ENCODE measurements at regions not wholly inside any gene's neighbourhood (a gene's known extent, or its start where the extent isn't known, plus 50 kb on each side); places are given as distances from the start of the nearest gene placed in this dataset.

- no peak for DNase-seq
- Histone ChIP-seq H3K27me3 (ENCODE audit: insufficient read depth, low read length) (no peaks in the 10 kb centered on the region), H3K4me3 (ENCODE audit: low read depth, low read length) (no peak overlapping the region), H4K8ac (ENCODE audit: low read depth, low read length) (no peak overlapping the region), H3K14ac (ENCODE audit: low read length) (no peak overlapping the region), H3K79me2 (ENCODE audit: control insufficient read depth, insufficient read depth, low read length, poor library complexity) (no peaks in the 10 kb centered on the region), H3K4ac (ENCODE audit: low read depth, low read length) (no peak overlapping the region), H2BK5ac (ENCODE audit: low read depth, low read length, poor library complexity) (no peak overlapping the region), H3K4me1 (ENCODE audit: control insufficient read depth in 1 of 2, insufficient read depth in 2 of 2, low read length in 2 of 2) (no peaks in the 10 kb centered on the region), H3K9me3 (ENCODE audit: insufficient read depth, low read depth, low read length) (peaks cover 2% of the 10 kb centered on the region), H3K23ac (ENCODE audit: low read length) (no peak overlapping the region), H2AFZ (ENCODE audit: insufficient read depth, low read length, poor library complexity) (no peak overlapping the region), H3K9ac (ENCODE audit: low read length) (no peak overlapping the region), H3K36me3 (ENCODE audit: control insufficient read depth in 1 of 2, insufficient read depth in 2 of 2, low read length in 2 of 2) (no peaks in the 10 kb centered on the region), H2BK120ac (ENCODE audit: insufficient read depth, low read length, poor library complexity) (no peak overlapping the region), H4K91ac (ENCODE audit: low read depth, low read length) (no peak overlapping the region), H2BK12ac (ENCODE audit: low read length) (no peak overlapping the region), H4K12ac (ENCODE audit: low read depth, low read length) (no peak overlapping the region), H3K27ac (ENCODE audit: low read depth, low read length) (no peak overlapping the region), H3K18ac (ENCODE audit: low read length) (no peak overlapping the region), H3K4me2 (ENCODE audit: low read length) (no peak overlapping the region), H2AK5ac (ENCODE audit: low read length) (no peak overlapping the region), H3K79me1 (ENCODE audit: low read length) (no peaks in the 10 kb centered on the region)
- no CpG with 5 or more reads among the region's 6 CpGs for WGBS (ENCODE audit: extremely low coverage, insufficient coverage, insufficient read length)
These were observed 84.4 kb upstream of the SIX2 start for GRCh38 chr2:45093663-45094062.

GRCh38 chr2:45093181-45093580 is 83.9 kb upstream of the SIX2 start:
- Histone ChIP-seq H3K27me3 (ENCODE audit: insufficient read depth, low read length) (no peaks in the 10 kb centered on the region), H2BK120ac (ENCODE audit: insufficient read depth, low read length, poor library complexity) (no peak overlapping the region), H3K23ac (ENCODE audit: low read length) (no peak overlapping the region), H3K79me1 (ENCODE audit: low read length) (no peaks in the 10 kb centered on the region), H3K18ac (ENCODE audit: low read length) (no peak overlapping the region), H2AK5ac (ENCODE audit: low read length) (no peak overlapping the region), H3K9me3 (ENCODE audit: insufficient read depth, low read depth, low read length) (peaks cover 2% of the 10 kb centered on the region), H3K79me2 (ENCODE audit: control insufficient read depth, insufficient read depth, low read length, poor library complexity) (no peaks in the 10 kb centered on the region), H3K27ac (ENCODE audit: low read depth, low read length) (no peak overlapping the region), H3K4me2 (ENCODE audit: low read length) (no peak overlapping the region), H3K4me3 (ENCODE audit: low read depth, low read length) (no peak overlapping the region), H3K4me1 (ENCODE audit: control insufficient read depth in 1 of 2, insufficient read depth in 2 of 2, low read length in 2 of 2) (no peaks in the 10 kb centered on the region), H4K8ac (ENCODE audit: low read depth, low read length) (no peak overlapping the region), H2AFZ (ENCODE audit: insufficient read depth, low read length, poor library complexity) (no peak overlapping the region), H4K91ac (ENCODE audit: low read depth, low read length) (no peak overlapping the region), H3K9ac (ENCODE audit: low read length) (no peak overlapping the region), H4K12ac (ENCODE audit: low read depth, low read length) (no peak overlapping the region), H2BK12ac (ENCODE audit: low read length) (no peak overlapping the region), H3K4ac (ENCODE audit: low read depth, low read length) (no peak overlapping the region), H3K36me3 (ENCODE audit: control insufficient read depth in 1 of 2, insufficient read depth in 2 of 2, low read length in 2 of 2) (no peaks in the 10 kb centered on the region), H2BK5ac (ENCODE audit: low read depth, low read length, poor library complexity) (no peak overlapping the region), H3K14ac (ENCODE audit: low read length) (no peak overlapping the region)
- DNase-seq: no peak
- no CpG with 5 or more reads among the region's 5 CpGs for WGBS (ENCODE audit: extremely low coverage, insufficient coverage, insufficient read length)

DNA sequence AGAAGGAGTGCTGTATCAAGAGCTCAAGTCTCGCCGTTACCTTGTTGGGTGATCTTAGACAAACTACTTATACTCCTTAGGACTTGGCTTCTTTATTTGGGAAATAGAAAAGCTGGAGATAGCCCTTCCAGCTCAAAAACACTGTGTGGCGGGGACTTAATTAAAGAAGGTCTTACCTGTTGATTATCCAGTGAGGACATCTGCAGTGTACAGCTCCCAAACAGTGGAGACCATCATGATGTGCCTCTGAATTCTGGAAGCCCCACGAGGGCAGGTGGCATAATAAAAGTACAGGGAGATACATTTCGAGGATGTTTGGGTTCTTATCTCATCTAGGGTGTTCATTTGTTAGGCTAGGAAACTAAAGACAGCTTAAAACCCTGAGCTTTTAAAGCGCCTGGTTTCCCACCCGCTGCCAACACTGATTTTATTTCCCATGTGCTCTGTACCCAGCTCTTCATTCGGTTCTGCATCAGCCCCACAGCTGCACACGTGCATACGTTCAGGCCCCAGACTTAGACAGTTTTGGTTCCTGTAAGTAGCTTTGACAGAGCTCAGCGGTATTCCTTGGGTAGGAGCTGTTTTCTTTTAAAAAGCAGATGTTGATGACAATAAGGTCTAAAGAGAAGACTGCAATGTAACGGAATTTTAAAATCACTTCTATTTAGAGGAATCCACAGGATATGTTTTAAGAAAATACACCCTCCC is 80.5 kb upstream of the SIX2 start:
- Histone ChIP-seq H3K4me3 (ENCODE audit: low read depth, low read length) (no peak overlapping the region), H2BK5ac (ENCODE audit: low read depth, low read length, poor library complexity) (no peak overlapping the region), H3K9me3 (ENCODE audit: insufficient read depth, low read depth, low read length) (peaks cover 2% of the 10 kb centered on the region), H3K36me3 (ENCODE audit: control insufficient read depth in 1 of 2, insufficient read depth in 2 of 2, low read length in 2 of 2) (no peaks in the 10 kb centered on the region), H3K14ac (ENCODE audit: low read length) (no peak overlapping the region), H4K91ac (ENCODE audit: low read depth, low read length) (no peak overlapping the region), H2BK120ac (ENCODE audit: insufficient read depth, low read length, poor library complexity) (no peak overlapping the region), H3K79me1 (ENCODE audit: low read length) (no peaks in the 10 kb centered on the region), H3K9ac (ENCODE audit: low read length) (no peak overlapping the region), H2AFZ (ENCODE audit: insufficient read depth, low read length, poor library complexity) (no peak overlapping the region), H3K4me1 (ENCODE audit: control insufficient read depth in 1 of 2, insufficient read depth in 2 of 2, low read length in 2 of 2) (no peaks in the 10 kb centered on the region), H3K4me2 (ENCODE audit: low read length) (no peak overlapping the region), H4K12ac (ENCODE audit: low read depth, low read length) (no peak overlapping the region), H3K18ac (ENCODE audit: low read length) (no peak overlapping the region), H2BK12ac (ENCODE audit: low read length) (no peak overlapping the region), H2AK5ac (ENCODE audit: low read length) (no peak overlapping the region), H3K4ac (ENCODE audit: low read depth, low read length) (no peak overlapping the region), H4K8ac (ENCODE audit: low read depth, low read length) (no peak overlapping the region), H3K27me3 (ENCODE audit: insufficient read depth, low read length) (no peaks in the 10 kb centered on the region), H3K27ac (ENCODE audit: low read depth, low read length) (no peak overlapping the region), H3K79me2 (ENCODE audit: control insufficient read depth, insufficient read depth, low read length, poor library complexity) (no peaks in the 10 kb centered on the region), H3K23ac (ENCODE audit: low read length) (no peak overlapping the region)
- no CpG with 5 or more reads among the region's 12 CpGs for WGBS (ENCODE audit: extremely low coverage, insufficient coverage, insufficient read length)
- no peak for DNase-seq

DNA sequence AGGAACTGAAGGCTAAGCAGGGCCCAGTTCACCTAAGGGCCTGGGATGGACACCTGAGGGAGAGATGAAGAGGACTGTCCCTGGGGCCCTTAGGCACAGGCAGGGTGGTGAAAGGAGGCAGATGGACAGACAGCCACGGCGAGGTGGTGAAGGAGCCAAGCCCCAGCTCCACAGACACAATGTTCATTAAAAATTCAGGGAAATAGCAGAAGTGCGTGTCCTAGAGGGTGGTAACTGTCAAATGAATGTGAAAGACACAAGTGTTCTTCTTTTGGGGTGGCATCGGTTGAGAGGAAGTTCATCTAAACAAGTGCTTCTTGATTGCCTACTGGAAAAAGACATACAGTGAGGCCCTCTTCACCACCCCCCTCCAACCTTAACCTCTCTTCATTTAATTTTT is 76.2 kb upstream of the SIX2 start:
- H3K79me1 ChIP-seq (ENCODE audit: low read length): no peaks in the 10 kb centered on the region
- no CpG with 5 or more reads among the region's 4 CpGs for WGBS (ENCODE audit: extremely low coverage, insufficient coverage, insufficient read length)
- H3K23ac ChIP-seq (ENCODE audit: low read length): no peak overlapping the region
- DNase-seq: no peak
- H4K12ac ChIP-seq (ENCODE audit: low read depth, low read length): no peak overlapping the region
- H3K36me3 ChIP-seq (ENCODE audit: control insufficient read depth in 1 of 2, insufficient read depth in 2 of 2, low read length in 2 of 2): no peaks in the 10 kb centered on the region
- no peak overlapping the region for H3K14ac ChIP-seq (ENCODE audit: low read length)
- H4K8ac ChIP-seq (ENCODE audit: low read depth, low read length): no peak overlapping the region
- no peaks in the 10 kb centered on the region for H3K4me1 ChIP-seq (ENCODE audit: control insufficient read depth in 1 of 2, insufficient read depth in 2 of 2, low read length in 2 of 2)
- no peak overlapping the region for H3K4ac ChIP-seq (ENCODE audit: low read depth, low read length)
- no peak overlapping the region for H2BK120ac ChIP-seq (ENCODE audit: insufficient read depth, low read length, poor library complexity)
- H2AFZ ChIP-seq (ENCODE audit: insufficient read depth, low read length, poor library complexity): no peak overlapping the region
- H2BK5ac ChIP-seq (ENCODE audit: low read depth, low read length, poor library complexity): no peak overlapping the region
- no peak overlapping the region for H4K91ac ChIP-seq (ENCODE audit: low read depth, low read length)
- H2BK12ac ChIP-seq (ENCODE audit: low read length): no peak overlapping the region
- no peak overlapping the region for H3K9ac ChIP-seq (ENCODE audit: low read length)
- H3K18ac ChIP-seq (ENCODE audit: low read length): no peak overlapping the region
- no peak overlapping the region for H3K4me3 ChIP-seq (ENCODE audit: low read depth, low read length)
- H3K9me3 ChIP-seq (ENCODE audit: insufficient read depth, low read depth, low read length): no peaks in the 10 kb centered on the region
- H3K27me3 ChIP-seq (ENCODE audit: insufficient read depth, low read length): no peaks in the 10 kb centered on the region
- no peaks in the 10 kb centered on the region for H3K79me2 ChIP-seq (ENCODE audit: control insufficient read depth, insufficient read depth, low read length, poor library complexity)
- no peak overlapping the region for H3K4me2 ChIP-seq (ENCODE audit: low read length)
- no peak overlapping the region for H2AK5ac ChIP-seq (ENCODE audit: low read length)
- no peak overlapping the region for H3K27ac ChIP-seq (ENCODE audit: low read depth, low read length)

All from trophoblast cell (in vitro differentiated cells and primary cell).